GM12878 (cell line): ENCODE measurements at regions not wholly inside any gene's neighbourhood (a gene's known extent, or its start where the extent isn't known, plus 50 kb on each side); places are given as distances from the start of the nearest gene placed in this dataset.

Experiments used
- CHD4 ChIP-seq: fragments of 200-600 bp; sonication (generic); IDR thresholded peaks from 2 replicates; pipeline ENCODE4 v1.6.1; 2016; ENCODE audit warnings: mild to moderate bottlenecking
- SP1 ChIP-seq: IDR thresholded peaks from one replicate; pipeline ENCODE4 v1.6.1; 2011; ENCODE audit warnings: low read depth, low read length
- ZNF217 ChIP-seq: fragments of 450-650 bp; IDR thresholded peaks from 2 replicates; pipeline ENCODE4 v1.6.1; 2017; ENCODE audit warnings: antibody characterized with exemption, mild to moderate bottlenecking

GRCh38 chr13:37383856-37384370, 214.7 kb downstream of the POSTN start:
- no peak for TF ChIP-seq CHD4
- TF ChIP-seq SP1, result no peak
- TF ChIP-seq ZNF217, result no peak
